Left kidney (tissue), 1 donor: ENCODE measurements at regions not wholly inside any gene's neighbourhood (a gene's known extent, or its start where the extent isn't known, plus 50 kb on each side); places are given as distances from the start of the nearest gene placed in this dataset.
"Not testable (repeated sequence)": the region's sequence is repeated elsewhere in the genome, so short reads cannot be mapped to it uniquely, and the experiment has no call there.

ENCODE experiments used
- DNase-seq: peaks from one replicate; pipeline ENCODE4 v3.0.0-alpha.2; 2013

DNA sequence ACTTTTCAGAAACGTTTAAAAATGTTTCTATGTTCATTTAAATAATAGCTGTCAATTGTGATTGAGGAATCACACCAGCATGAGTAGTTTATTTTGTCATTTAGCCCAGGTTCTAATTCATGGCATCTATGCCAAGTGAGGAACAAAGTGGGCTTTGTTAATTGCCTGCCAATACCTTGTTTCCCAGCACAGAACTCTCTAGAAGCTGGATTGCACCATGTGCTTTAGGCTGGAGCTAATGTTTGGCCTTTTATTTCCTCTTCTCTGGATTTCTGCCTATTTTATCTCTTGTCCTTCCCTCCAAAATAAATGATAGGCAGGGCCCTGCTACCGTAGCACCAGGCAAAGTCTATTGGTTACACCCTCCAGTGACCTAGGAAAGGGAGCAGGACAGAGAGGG, 109.9 kb upstream of the ITGB1 start:
- DNase-seq, result no peak

DNA sequence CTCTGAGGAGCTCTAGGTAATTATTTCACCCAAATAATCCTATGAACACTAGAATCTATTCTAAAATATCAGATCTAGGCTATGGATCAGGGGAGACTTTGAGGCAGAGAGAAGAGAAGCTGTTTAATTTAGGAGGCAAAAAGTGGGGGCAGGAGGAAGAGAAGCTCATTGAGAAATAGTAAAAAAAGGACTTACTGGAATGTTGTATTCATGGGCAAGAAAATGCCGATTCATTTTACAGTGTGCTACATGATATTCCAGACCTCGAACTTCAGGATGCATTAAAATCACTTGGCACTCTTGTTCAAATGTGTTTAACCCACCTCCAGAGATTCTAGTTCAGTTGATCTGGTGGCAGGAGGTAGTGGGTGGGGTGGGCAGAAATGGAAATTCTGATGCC, 109.5 kb upstream of the ITGB1 start:
- no peak for DNase-seq

DNA sequence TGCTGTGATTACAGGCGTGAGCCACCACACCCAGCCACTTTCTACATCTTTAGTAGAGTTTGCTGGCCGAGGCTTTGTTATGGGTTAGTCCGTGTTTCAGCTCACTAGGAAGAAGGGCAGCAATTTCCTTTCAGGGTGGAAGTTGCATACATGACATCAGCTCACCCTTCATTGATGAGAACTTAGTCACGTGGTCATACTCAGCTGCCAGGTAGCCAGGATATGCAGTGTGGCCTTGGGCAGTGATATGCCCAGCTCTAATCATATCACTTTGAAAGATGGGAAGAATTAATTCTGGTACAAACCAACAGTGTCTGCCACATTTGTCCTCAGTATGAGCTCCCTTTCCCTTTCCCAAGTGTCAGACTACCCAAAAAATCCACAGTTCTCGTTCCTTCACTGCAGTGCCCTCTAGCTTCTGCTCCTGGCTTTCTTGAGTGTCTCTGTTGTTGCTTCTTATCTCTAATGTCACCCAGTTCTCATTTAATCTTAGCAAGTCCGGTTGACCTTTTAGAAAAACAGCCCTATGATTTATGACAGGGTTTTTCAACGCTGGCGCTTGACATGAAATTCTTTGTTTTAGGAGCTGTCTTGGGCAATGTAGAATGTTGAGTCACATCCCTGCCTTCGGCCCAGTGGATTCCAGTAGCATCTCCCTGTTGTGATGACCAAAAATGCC, 108.7 kb upstream of the ITGB1 start:
- no peak for DNase-seq

DNA sequence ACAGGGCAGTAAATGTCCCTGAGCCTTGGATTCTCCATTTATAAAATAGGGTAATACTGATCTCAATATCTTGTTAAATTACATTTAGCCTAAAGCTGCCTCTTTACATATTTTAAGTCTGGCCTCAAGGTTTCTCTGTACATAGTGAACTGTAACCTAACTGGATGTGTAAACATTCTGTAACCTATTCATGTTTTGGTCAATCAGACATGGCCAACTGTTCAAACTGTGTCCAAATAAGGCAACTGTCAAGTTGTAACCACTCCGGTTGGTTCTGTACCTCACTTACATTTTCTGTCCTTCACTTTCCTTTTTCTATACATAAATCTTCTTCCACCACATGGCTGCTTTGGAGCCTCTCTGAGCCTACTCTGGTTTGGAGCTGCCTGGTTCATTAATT, 107.1 kb upstream of the ITGB1 start:
- no peak for DNase-seq

DNA sequence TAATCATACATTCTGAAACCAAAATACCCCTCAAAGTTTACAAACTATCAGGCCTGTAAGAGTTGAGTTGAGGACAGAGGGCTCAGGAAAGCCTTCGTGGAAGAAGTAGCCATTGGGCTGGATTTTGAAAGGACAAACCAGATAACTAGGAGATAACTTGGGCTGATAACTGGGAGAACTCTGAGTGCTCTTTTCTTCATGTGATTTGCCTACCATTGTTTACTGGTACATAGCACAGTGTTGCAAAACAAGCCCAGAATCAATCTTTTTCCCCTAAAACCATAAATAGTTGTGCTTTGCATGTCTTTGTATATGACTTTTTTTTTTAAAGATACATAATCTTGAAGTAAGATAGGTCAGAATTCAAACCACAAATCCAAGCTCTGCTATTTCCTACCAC, 106.7 kb upstream of the ITGB1 start:
- DNase-seq, result no peak

DNA sequence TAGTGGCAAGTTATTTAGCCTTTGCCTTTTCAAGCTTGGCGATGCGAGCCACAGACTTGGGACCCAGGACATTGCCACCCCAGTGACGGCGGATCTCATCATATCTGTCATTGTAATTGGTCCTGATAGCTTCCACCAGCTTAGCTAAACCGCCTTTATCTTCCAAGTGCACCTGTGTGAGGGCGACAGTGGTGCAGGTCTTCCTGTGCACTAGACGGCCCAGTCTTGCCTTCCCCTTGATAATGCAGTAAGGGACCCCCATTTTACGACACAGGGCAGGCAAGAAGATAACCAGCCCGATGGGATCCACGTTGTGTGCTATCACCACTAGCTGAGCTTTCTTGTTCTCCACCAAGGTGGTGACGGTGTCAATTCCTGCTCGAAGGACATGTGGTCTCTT, 99.6 kb upstream of the ITGB1 start:
- no peak for DNase-seq

DNA sequence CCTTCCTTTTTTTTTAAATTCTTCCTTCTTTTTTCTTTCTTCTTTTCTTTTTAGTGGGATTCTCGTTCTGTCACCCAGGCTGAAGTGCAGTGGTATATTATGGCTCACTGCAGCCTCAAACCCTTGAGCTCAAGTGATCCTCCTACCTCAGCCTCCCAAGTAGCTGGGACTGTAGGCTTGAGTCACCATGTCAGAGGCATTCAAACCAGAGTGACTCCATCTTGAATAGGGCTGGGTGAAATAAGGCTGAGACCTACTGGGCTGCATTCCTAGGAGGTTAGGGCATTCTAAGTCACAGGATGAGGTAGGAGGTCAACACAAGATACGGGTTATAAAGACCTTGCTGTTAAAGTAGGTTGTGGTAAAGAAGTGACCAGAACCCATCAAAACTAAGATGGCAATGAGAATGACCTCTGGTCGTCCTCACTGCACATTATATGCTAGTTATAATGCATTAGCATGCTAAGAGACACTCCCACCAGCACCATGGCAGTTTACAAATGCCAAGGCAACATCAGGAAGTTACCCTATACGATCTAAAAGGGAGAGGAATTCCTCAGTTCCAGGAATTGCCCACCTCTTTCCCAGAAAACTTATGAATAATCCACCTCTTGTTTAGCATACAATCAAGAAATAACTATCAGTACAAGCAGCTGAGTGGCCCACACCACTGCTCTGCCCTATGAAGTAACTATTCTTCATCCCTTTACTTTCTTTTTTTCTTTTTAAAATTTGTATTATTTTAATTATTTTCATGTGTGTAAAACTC, 99.0 kb upstream of the ITGB1 start:
- no peak for DNase-seq

DNA sequence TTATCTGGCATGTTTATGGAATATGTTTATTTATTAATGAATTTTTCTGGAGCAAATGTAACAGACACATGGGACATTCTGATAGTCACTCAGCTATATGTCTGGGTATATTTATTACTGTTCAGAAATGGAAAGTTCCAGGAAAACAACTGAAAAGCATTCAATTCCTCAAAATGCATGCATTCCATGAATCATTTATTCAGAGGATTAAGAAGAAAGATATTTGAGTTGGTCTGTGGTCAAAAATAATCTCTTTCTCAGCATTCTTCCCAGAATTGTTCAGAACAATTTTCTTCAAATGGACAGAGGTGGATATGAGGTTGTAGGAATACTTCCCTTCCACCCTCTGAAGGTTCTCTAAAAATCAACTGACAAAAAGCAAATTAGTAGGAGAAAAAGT, 97.6 kb upstream of the ITGB1 start:
- DNase-seq, result no peak

DNA sequence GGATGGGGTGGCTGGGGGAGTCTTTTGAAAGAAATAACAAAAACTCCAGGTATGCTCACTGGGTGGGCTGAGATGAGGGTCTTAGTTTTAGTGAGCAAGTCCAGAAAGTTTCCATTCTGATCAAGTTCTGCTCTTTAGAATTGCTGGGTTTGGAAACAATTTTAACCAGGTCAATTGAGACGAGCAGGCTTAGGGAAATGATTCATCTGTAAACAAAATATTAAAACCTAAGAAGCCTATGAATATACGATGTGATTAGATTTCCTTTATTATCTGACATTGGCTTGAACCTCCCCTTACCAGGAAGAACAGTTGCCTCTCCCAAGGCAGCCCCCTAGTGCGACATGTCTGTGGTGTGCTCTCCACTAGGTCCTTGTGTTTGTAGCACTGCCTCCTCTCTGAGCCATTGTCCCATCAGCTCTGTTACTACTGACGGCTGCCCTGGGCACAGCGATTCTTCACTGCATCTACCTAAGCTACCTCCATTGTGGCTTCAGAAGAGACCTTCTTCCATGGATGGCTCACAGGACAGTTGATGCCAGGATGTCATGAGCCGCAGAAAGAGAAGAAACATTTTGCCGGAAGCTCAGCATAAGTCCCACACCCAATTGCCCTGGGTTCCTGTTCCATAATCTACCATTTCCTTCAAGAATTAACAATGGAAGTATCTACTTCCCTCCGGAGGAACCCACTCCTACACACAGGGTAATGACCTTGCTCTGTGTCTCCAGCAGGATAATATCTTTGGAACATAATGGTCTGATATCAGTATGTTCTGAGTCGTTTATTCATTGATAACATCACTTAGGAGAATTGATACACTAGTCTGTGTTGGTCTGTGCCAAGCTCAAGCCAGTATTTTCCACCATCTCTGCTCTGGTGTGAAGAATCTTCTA, 95.1 kb upstream of the ITGB1 start:
- DNase-seq, result no peak

DNA sequence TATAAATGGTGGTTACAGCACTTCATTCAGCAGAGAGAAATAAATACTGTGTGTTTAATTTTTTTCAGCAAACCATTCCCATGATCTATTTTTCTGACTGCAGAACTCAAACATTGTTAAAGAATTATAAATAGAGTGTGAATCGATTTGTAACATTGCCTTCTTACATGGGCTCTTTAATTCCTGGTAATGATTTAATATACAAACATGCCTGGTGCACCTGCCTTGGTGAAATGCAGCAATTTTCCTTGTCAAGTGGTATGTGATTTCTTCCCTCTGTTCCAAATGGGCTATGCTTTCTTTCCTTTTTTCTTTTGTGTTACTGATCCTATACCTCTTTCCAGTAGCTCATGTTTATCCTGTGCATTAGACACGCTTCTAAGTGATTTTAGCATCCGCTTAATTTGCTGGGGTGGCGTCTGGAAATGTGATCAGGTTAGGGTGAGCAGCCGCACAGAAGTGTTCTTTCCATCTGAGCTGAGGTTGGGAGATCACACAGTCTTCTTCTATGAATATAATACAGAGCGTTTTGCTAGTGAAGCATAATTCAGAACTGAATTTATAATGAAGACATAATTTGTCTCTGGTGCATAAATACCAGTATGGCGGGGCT, 94.3 kb upstream of the ITGB1 start:
- no peak for DNase-seq

DNA sequence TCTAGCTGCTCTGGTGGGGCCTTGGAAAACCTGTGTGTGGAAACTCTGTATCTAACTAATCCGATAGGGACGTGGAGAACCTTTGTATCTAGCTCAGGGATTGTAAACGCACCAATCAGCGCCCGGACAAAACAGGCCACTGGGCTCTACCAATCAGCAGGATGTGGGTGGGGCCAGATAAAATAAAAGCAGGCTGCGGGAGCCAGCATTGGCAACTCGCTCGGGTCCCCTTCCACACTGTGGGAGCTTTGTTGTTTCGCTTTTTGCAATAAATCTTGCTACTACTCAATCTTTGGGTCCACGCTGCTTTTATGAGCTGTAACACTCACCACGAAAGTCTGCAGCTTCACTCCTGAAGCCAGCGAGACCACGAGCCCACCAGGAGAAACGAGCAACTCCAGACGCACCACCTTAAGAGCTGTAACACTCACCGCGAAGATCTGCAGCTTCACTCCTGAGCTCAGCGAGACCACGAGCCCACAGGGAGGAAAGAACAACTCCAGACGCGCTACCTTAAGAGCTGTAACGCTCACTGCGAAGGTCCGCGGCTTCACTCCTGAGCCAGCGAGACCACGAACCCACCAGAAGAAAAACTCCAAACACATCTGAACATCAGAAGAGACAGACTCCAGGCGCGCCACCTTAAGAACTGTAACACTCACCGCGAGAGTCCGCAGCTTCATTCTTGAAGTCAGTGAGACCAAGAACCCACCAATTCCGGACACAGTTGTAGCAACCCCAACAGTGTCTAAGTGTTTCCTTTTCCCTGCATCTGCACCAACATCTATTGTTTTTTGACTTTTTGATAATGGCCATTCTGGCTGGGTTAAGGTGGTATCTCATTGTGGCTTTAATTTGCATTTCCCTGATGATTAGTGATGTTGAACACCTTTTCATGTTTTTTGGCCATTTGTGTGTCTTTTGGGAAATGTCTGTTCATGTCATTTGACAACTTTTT, 92.2 kb upstream of the ITGB1 start:
- not testable (repeated sequence) for DNase-seq

DNA sequence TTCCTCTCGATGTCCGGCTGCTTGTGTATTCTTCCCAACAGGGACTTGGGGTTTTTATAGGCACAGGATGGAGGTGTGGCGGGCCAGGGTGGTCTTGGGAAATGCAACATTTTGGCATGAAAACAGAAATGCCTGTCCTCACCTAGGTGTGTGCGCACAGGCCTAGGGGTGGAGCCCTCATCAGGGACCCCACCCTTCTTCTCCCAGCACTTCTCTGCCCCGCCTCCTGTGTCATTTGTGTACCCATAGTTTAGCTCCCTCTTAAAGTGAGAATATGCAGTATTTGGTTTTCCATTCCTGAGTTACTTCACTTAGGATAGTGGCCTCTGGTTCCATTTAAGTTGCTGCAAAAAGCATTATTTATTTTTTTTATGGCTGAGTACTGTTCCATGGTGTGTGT, 90.2 kb upstream of the ITGB1 start:
- no peak for DNase-seq

DNA sequence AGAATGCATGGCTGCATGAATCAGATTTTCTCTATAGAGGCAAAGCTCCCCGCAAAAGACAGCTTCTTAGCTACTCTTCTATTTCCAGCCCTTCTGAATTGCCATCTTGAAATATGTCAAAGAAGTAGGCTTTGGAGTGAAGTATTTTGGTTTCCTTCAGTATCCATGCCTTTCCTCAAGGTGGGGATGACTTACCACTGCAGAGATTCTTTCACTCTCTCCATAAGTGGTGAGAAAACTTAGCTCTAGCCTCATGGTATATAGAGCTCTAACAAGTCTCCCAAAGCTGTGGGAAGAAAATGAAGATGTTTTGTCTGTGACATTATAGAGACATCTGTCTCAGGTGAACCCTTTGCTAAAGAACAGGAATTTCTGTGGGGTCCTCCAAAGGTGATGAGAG, 89.6 kb upstream of the ITGB1 start:
- no peak for DNase-seq

DNA sequence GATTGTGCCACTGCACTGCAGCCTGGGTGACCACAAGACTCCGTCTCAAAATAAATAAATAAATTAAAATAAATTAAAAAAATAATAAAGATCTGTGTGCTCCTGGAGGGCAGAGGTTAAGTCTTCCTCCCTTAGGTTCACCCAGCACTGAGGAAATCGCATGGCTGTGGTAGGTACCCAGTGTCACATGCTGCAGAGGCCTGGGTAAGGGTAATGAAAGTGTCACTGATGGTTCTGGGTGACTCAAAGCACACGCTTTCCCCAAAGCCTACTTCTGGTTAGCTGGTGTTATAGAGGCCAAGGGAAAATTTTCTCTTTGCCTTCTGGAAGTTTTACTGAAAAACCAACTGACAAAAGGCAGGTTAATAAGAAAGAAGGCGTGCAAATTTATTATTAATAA, 88.8 kb upstream of the ITGB1 start:
- DNase-seq, result no peak

DNA sequence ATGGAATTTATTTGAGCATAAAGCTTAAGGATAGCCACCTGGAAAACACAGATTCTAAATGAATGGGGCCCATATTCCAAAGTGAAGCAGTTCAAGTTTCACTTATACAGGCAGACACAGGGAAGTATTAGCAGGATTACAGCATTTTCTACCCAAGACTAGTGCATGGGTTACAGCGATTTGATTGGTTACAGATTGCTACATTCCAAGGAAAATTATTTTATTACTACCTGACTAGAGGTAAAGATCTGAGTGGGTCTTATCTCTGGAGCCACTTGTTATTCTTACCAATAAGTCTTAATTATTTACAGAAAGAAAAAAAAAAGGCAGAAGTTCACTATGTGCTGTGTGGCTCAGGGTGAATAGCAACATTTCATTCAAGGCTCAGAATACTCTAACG, 87.4 kb upstream of the ITGB1 start:
- no peak for DNase-seq

DNA sequence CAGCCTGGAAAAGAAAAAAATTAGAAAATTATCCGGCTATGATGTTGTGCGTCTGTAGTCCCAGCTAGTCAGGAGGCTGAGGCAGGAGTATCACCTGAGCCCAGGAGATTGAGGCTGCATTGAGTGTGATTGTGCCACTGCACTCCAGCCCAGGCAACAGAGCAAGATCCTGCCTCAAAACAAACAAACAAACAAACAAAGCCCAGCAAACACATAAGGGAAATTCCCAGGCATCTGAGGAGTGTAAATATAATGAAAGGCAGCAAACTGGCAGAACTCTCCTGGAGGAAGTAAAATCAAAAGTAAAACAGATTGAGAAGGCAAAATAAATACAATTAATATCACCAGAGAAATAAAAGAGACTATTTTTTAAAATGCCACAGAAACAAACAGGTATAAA, 84.5 kb upstream of the ITGB1 start:
- DNase-seq, result no peak

DNA sequence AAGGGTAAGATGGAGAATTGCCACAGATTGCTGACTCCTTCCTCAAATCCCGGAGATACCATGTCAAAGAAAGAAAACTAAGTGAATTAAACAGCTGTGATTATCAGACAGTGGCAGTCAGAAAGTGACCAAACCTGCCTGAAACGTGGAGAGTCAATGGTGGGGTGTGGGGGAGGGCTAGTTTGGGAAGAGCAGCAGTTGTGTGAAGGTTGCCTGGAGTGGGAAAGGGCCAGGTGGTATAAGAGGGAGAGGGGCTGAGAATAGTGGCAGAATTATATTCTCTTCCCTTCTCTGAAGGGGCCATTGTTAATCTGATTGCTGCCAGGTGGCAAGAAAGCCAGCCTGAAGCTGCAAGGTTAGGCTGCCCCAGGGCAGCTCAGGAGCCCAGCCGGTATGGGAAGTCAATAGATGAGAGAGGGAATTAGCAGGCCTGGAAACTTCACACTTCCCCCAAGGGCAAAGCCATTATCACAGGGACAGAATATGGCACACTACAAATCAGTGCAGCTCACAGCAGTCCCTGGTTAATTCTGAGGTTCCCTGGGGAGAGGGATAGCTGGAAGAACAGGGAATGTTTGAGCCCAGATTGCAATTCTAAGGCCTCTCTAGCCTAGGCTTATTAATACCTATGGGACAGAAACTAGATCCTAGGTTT, 83.9 kb upstream of the ITGB1 start:
- DNase-seq, result no peak

DNA sequence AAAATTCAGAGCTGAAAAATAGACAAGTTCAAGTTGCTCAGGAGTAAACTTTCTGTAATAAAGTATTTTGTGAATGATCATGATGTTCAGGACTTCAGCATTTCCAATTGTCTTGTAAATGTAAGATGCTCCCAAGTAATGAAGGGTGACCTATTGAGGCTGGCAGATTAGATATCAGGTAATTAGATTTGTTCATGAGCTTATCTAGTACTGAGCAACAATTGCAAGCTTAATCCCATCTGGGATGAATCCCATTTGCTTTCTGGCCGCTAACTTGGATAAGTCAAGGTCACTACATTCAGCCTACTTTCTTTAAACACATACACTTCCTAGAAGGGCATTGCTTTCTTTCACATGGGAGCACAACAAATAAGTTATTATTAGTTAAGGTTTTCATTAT, 82.4 kb upstream of the ITGB1 start:
- DNase-seq, result no peak

DNA sequence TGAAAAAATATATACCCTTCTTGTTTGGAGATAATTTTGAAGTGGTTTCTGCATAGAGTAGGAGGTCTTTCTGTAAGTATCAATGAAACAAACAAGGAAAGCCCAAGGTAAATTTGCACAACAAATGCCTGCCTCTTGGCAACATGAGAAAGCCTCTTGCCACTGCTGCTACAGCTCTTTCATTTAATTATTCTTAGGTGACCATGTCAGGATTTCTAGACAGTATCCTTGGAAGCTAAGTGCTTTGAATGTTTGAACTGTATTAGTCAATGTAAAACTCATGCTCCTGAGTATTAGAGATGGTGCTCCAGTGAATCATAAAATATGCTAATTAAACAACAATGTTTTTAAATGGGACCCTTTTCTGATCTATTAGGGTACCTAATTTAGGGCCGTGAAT, 81.2 kb upstream of the ITGB1 start:
- no peak for DNase-seq

DNA sequence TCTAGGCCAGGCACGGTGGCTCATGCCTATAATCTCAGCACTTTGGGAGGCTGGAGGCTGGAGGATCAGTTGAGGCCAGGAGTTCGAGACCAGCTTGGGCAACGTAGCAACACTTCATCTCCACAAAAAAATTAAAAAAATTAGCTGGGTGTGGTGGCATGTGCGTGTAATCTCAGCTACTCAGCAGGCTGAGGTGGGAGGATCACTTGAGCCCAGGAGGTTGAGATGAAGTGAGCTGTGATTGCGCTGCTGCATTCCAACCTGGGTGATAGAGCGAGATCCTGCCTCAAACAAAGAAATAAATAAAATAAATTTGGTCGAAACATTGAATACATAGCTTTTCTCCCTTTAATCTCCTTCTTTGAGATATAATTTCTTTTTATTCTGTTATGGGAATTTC, 80.6 kb upstream of the ITGB1 start:
- DNase-seq, result no peak

DNA sequence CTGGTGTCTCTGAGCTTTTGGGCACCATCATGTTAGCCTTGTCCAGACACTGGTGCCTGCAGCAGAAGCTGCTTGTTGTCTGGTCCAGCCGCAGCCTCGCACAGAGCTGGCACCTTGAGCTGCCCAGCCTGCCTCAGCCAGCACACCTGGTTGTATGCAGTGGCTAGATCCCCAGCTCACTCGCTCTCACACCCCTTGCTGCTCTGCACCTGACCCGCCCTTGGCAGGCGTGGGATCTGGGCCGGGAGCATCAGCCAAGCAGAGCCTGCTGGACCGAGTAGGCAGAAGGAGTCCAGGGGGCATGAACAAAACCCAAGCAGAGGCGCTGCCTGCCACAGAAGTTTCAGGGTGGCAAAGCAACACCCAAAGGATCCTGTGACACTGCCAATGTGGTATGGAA, 79.7 kb upstream of the ITGB1 start:
- DNase-seq, result no peak
